DND-41 (cell line): ENCODE measurements at regions not wholly inside any gene's neighbourhood (a gene's known extent, or its start where the extent isn't known, plus 50 kb on each side); places are given as distances from the start of the nearest gene placed in this dataset.

ENCODE experiments used
- ATAC-seq: fragments of 200-7000 bp; cut with Tn5 transposase; 3 replicates; pipeline ENCODE4 v1.9.1; 2021; ENCODE audit warnings: low read depth; ENCODE audit not compliant: insufficient read depth
- DNase-seq: peaks from one replicate; pipeline ENCODE4 v3.0.0-alpha.2; 2020
- H2AFZ ChIP-seq: 2 replicates; pipeline ENCODE4 v1.6.0; 2012; ENCODE audit warnings: low read depth, low read length
- H3K27ac ChIP-seq: 2 replicates; pipeline ENCODE4 v1.5.1; 2012; ENCODE audit warnings: low read length, inconsistent platforms
- H3K27me3 ChIP-seq: fragments of 200-600 bp; sonication (generic); 2 replicates; pipeline ENCODE4 v1.6.0; 2012; ENCODE audit warnings: low read length, mild to moderate bottlenecking, inconsistent platforms; ENCODE audit not compliant: insufficient read depth, poor library complexity
- H3K36me3 ChIP-seq: 2 replicates; pipeline ENCODE4 v1.5.1; 2012; ENCODE audit warnings: low read length, inconsistent platforms; ENCODE audit not compliant: insufficient read depth
- H3K4me1 ChIP-seq: 2 replicates; pipeline ENCODE4 v1.5.1; 2012; ENCODE audit warnings: mild to moderate bottlenecking, low read length; ENCODE audit not compliant: insufficient read depth
- H3K4me2 ChIP-seq: 2 replicates; pipeline ENCODE4 v1.6.0; 2012; ENCODE audit warnings: mild to moderate bottlenecking, moderate library complexity, low read length, inconsistent platforms; ENCODE audit not compliant: insufficient read depth
- H3K4me3 ChIP-seq, 2 experiments: fragments of 200-600 bp in 1 of 2; shearing (Covaris generic) in 1 of 2; 2 replicates each; pipeline ENCODE4 v1.5.1; 2012 to 2016; ENCODE audit warnings: inconsistent platforms in 2 of 2, low read length in 2 of 2, mild to moderate bottlenecking in 2 of 2, low read depth in 1 of 2, moderate library complexity in 1 of 2
- H3K79me2 ChIP-seq: 2 replicates; pipeline ENCODE4 v1.6.0; 2012; ENCODE audit warnings: low read length, inconsistent platforms; ENCODE audit not compliant: insufficient read depth
- H3K9ac ChIP-seq: 2 replicates; pipeline ENCODE4 v1.6.0; 2012; ENCODE audit warnings: low read depth, mild to moderate bottlenecking, inconsistent platforms, low read length, moderate library complexity
- H3K9me3 ChIP-seq: 2 replicates; pipeline ENCODE4 v1.5.1; 2012; ENCODE audit warnings: low read length, moderate library complexity, mild to moderate bottlenecking, inconsistent platforms; ENCODE audit not compliant: insufficient read depth, severe bottlenecking
- H4K20me1 ChIP-seq: 2 replicates; pipeline ENCODE4 v1.6.0; 2012; ENCODE audit warnings: low read length; ENCODE audit not compliant: insufficient read depth
- EZH2 ChIP-seq: IDR thresholded peaks from 3 replicates; pipeline ENCODE4 v1.6.1; 2012; ENCODE audit warnings: borderline replicate concordance, low read depth, mild to moderate bottlenecking, moderate library complexity, low read length, inconsistent platforms; ENCODE audit not compliant: severe bottlenecking
- TF ChIP-seq, protein P1 (sequence below): IDR thresholded peaks from 2 replicates; pipeline ENCODE4 v1.5.1; 2012; ENCODE audit warnings: borderline replicate concordance, low read length, moderate library complexity, mild to moderate bottlenecking; ENCODE audit not compliant: poor library complexity, severe bottlenecking; ENCODE audit errors: extremely low read depth

DNA sequence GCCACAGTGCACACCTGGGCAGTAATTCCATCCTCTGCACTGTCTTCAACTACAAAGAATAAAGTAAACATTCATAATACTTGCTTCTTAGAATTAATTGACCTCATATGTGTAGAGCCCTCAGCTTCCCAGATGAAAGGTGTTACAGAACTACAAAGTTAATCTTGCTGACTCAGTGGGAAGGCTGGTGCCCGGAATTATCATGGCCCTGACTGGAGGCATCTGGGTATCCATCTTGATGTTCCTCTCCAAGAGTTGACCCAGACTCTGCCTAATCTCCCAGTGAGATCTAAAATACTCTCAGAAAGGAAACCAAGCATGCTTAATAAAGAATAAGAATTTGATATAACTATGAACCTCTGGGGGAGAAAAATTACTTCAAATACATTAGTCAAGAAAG is 147.0 kb upstream of the ARID2 start:
- H3K36me3 ChIP-seq: no peaks in the 10 kb centered on the region
- ATAC-seq (no peak), DNase-seq (no peak)
- TF ChIP-seq, protein P1, sequence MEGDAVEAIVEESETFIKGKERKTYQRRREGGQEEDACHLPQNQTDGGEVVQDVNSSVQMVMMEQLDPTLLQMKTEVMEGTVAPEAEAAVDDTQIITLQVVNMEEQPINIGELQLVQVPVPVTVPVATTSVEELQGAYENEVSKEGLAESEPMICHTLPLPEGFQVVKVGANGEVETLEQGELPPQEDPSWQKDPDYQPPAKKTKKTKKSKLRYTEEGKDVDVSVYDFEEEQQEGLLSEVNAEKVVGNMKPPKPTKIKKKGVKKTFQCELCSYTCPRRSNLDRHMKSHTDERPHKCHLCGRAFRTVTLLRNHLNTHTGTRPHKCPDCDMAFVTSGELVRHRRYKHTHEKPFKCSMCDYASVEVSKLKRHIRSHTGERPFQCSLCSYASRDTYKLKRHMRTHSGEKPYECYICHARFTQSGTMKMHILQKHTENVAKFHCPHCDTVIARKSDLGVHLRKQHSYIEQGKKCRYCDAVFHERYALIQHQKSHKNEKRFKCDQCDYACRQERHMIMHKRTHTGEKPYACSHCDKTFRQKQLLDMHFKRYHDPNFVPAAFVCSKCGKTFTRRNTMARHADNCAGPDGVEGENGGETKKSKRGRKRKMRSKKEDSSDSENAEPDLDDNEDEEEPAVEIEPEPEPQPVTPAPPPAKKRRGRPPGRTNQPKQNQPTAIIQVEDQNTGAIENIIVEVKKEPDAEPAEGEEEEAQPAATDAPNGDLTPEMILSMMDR: no peak
- no peak for TF ChIP-seq EZH2
- H3K27me3 ChIP-seq: no peaks in the 10 kb centered on the region
- no peak overlapping the region for H3K27ac ChIP-seq
- peaks cover 2% of the 10 kb centered on the region for H3K9me3 ChIP-seq
- no peak overlapping the region for H3K9ac ChIP-seq
- H3K79me2 ChIP-seq: no peaks in the 10 kb centered on the region
- H3K4me3 ChIP-seq: no peak overlapping the region
- H3K4me2 ChIP-seq: no peak overlapping the region
- H4K20me1 ChIP-seq: no peaks in the 10 kb centered on the region
- H2AFZ ChIP-seq: no peak overlapping the region
- H3K4me1 ChIP-seq: no peaks in the 10 kb centered on the region

DNA sequence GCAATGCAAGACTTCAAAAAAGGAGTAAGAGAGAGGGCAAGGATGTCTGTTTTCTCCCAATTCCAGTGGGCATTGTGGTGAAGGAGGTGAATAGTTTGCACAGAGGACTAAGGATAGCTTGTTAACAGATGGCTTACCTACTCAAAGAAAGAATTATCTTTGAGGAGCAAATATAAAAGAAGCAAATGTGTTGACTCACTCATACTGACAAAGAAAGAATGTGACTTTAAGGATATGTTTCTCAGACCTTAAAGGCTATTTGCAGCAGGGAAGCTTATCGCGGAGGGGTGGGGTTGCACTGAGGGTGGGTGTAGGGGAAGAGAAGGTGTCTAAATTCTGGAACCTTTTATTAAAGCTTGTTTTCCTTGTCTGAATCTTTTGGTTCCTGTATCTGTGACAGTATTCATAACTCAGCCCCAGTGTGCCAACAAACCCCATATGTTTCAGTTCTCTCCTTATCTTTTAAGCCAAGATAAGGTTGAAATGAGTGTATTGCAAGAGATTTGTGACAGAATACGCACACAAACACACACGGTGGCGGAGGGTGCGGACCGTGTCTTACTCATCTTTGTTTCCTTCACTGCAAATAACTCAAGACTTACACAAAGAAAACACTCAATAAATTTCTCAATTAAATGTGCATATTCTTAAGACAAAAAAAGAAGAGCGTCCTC is 146.4 kb upstream of the ARID2 start:
- H3K4me1 ChIP-seq: no peaks in the 10 kb centered on the region
- H3K27ac ChIP-seq: no peak overlapping the region
- no peaks in the 10 kb centered on the region for H4K20me1 ChIP-seq
- no peak overlapping the region for H3K4me3 ChIP-seq
- peaks cover 2% of the 10 kb centered on the region for H3K9me3 ChIP-seq
- ATAC-seq: no peak
- no peak for TF ChIP-seq EZH2
- TF ChIP-seq, protein P1: no peak
- H3K4me2 ChIP-seq: no peak overlapping the region
- no peak for DNase-seq
- no peak overlapping the region for H3K9ac ChIP-seq
- no peaks in the 10 kb centered on the region for H3K27me3 ChIP-seq
- no peak overlapping the region for H2AFZ ChIP-seq
- H3K79me2 ChIP-seq: no peaks in the 10 kb centered on the region
- H3K36me3 ChIP-seq: no peaks in the 10 kb centered on the region

DNA sequence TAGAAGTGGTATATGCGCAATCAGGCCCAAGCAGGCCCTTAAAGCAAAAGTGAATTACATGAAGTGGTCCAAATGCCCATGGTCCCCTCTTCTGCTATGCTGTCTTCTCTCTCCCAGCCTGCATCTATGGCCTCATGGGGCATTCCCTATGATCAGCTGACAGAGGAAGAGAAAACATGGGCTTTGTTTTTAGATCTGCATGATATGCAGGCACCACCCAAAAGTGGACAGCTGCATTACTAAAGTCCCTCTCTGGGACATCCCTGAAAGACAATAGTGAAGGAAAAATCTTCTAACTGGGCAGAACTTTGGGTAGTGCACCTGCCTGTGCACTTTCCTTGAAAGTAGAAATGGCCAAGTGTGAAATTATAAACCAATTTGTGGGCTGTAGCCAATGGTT is 145.2 kb upstream of the ARID2 start:
- no peak overlapping the region for H2AFZ ChIP-seq
- H3K4me1 ChIP-seq: no peaks in the 10 kb centered on the region
- no peak overlapping the region for H3K27ac ChIP-seq
- H3K36me3 ChIP-seq: no peaks in the 10 kb centered on the region
- TF ChIP-seq, protein P1: no peak
- no peak for TF ChIP-seq EZH2
- no peak overlapping the region for H3K4me2 ChIP-seq
- peaks cover 2% of the 10 kb centered on the region for H3K9me3 ChIP-seq
- H4K20me1 ChIP-seq: no peaks in the 10 kb centered on the region
- no peaks in the 10 kb centered on the region for H3K79me2 ChIP-seq
- ATAC-seq (no peak), DNase-seq (no peak)
- no peak overlapping the region for H3K9ac ChIP-seq
- H3K4me3 ChIP-seq: no peak overlapping the region
- no peaks in the 10 kb centered on the region for H3K27me3 ChIP-seq
